ENCODE measurements at regions not wholly inside any gene's neighbourhood (a gene's known extent, or its start where the extent isn't known, plus 50 kb on each side); places are given as distances from the start of the nearest gene placed in this dataset.

GRCh38 chr14:83151571-83151970 lies 1617.9 kb upstream of the SEL1L start:
- no peaks in the 10 kb centered on the region for H3K9me3 ChIP-seq (ENCODE audit: low read length)
- H3K4me2 ChIP-seq (ENCODE audit: low read length): no peak overlapping the region
- H3K4me3 ChIP-seq (ENCODE audit: low read length): no peak overlapping the region
- H3K36me3 ChIP-seq (ENCODE audit: insufficient read depth, low read length): no peaks in the 10 kb centered on the region
- no peaks in the 10 kb centered on the region for H3K9me2 ChIP-seq (ENCODE audit: insufficient read depth, low read length)
- H3K27ac ChIP-seq (ENCODE audit: low read length): no peak overlapping the region
- no peaks in the 10 kb centered on the region for H4K20me1 ChIP-seq (ENCODE audit: insufficient read depth)
- TF ChIP-seq TAF1 (IDR thresholded peaks at IDR 0.05; ENCODE audit: low read depth) (no peak), EP300 (conservative IDR thresholded peaks at IDR 0.05; ENCODE audit: poor library complexity, severe bottlenecking) (no peak), EZH2 (IDR thresholded peaks at IDR 0.05; ENCODE audit: borderline replicate concordance, insufficient read depth, low read length, poor library complexity, severe bottlenecking) (no peak), POLR2AphosphoS5 (IDR thresholded peaks at IDR 0.05) (no peak), REST (IDR thresholded peaks at IDR 0.05; ENCODE audit: borderline replicate concordance) (no peak)
- H3K27me3 ChIP-seq (ENCODE audit: insufficient read depth, low read depth, low read length): no peaks in the 10 kb centered on the region
- no peak overlapping the region for H2AFZ ChIP-seq (ENCODE audit: low read depth, low read length)
- no peak overlapping the region for H3K9ac ChIP-seq (ENCODE audit: low read length)
- no peaks in the 10 kb centered on the region for H3K79me2 ChIP-seq (replicated peaks; ENCODE audit: insufficient read depth, low read length)
- no peaks in the 10 kb centered on the region for H3F3A ChIP-seq (ENCODE audit: insufficient read depth, low read length, poor library complexity, severe bottlenecking)

- no peak for TF ChIP-seq RAD21 (conservative IDR thresholded peaks at IDR 0.05)
- TF ChIP-seq MXI1 (conservative IDR thresholded peaks at IDR 0.05; ENCODE audit: poor library complexity, severe bottlenecking): no peak
- no peak for TF ChIP-seq EZH2 (IDR thresholded peaks at IDR 0.05; ENCODE audit: borderline replicate concordance, insufficient read depth, low read length, poor library complexity, severe bottlenecking)
- no peak for TF ChIP-seq TAF1 (IDR thresholded peaks at IDR 0.05; ENCODE audit: low read depth)
- TF ChIP-seq POLR2AphosphoS5 (IDR thresholded peaks at IDR 0.05): no peak
- TF ChIP-seq EP300 (conservative IDR thresholded peaks at IDR 0.05; ENCODE audit: poor library complexity, severe bottlenecking): no peak
- TF ChIP-seq SMC3 (conservative IDR thresholded peaks at IDR 0.05; ENCODE audit: poor library complexity): no peak
- TF ChIP-seq REST (IDR thresholded peaks at IDR 0.05; ENCODE audit: borderline replicate concordance): no peak
- no peak for TF ChIP-seq CTCF (IDR thresholded peaks at IDR 0.05; ENCODE audit: poor library complexity, severe bottlenecking)
- Histone ChIP-seq H2AFZ (ENCODE audit: low read depth, low read length) (no peak overlapping the region), H3F3A (ENCODE audit: insufficient read depth, low read length, poor library complexity, severe bottlenecking) (no peaks in the 10 kb centered on the region), H3K9ac (ENCODE audit: low read length) (no peak overlapping the region), H3K9me2 (ENCODE audit: insufficient read depth, low read length) (no peaks in the 10 kb centered on the region), H3K36me3 (ENCODE audit: insufficient read depth, low read length) (no peaks in the 10 kb centered on the region), H4K20me1 (ENCODE audit: insufficient read depth) (no peaks in the 10 kb centered on the region), H3K27ac (ENCODE audit: low read length) (no peak overlapping the region), H3K9me3 (ENCODE audit: low read length) (no peaks in the 10 kb centered on the region), H3K27me3 (ENCODE audit: insufficient read depth, low read depth, low read length) (no peaks in the 10 kb centered on the region), H3K4me2 (ENCODE audit: low read length) (no peak overlapping the region), H3K79me2 (replicated peaks; ENCODE audit: insufficient read depth, low read length) (no peaks in the 10 kb centered on the region), H3K4me3 (ENCODE audit: low read length) (no peak overlapping the region)
These were observed 1619.4 kb upstream of the SEL1L start for GRCh38 chr14:83153081-83153480.
